ENCODE measurements at regions not wholly inside any gene's neighbourhood (a gene's known extent, or its start where the extent isn't known, plus 50 kb on each side); places are given as distances from the start of the nearest gene placed in this dataset.
"Not testable (repeated sequence)": the region's sequence is repeated elsewhere in the genome, so short reads cannot be mapped to it uniquely, and the experiment has no call there.

- 68 to 74% methylated on average over 1 of the region's 1 CpG for WGBS, 2 donors
- Histone ChIP-seq H3K36me3 (no peaks in the 10 kb centered on the region), H3K27me3 (no peaks in the 10 kb centered on the region), H3K4me1 (no peaks in the 10 kb centered on the region), H3K9me3 (no peaks in the 10 kb centered on the region), H3K4me3 (replicated peaks in 1 of 3) (no peak overlapping the region), H3K27ac (no peak overlapping the region)
- no peak for DNase-seq
- intact Hi-C loops (cut with DNase I): no loop called here
- TF ChIP-seq POLR2A (IDR thresholded peaks at IDR 0.05) (no peak), CTCF (IDR thresholded peaks at IDR 0.05) (no peak)
Observed at GRCh38 chr5:98330871-98331270, 442.6 kb upstream of the RGMB start.

- H3K4me1 ChIP-seq: no peaks in the 10 kb centered on the region
- H3K27ac ChIP-seq: no peak overlapping the region
- TF ChIP-seq POLR2A (IDR thresholded peaks at IDR 0.05): no peak
- no peak for TF ChIP-seq CTCF (IDR thresholded peaks at IDR 0.05)
- no peak for DNase-seq
- no peak overlapping the region for H3K4me3 ChIP-seq (replicated peaks in 1 of 3)
- no peaks in the 10 kb centered on the region for H3K27me3 ChIP-seq
- no peaks in the 10 kb centered on the region for H3K36me3 ChIP-seq
- H3K9me3 ChIP-seq: no peaks in the 10 kb centered on the region
- intact Hi-C loops (cut with DNase I): no loop called here
Observed at GRCh38 chr5:98333921-98334320, 439.5 kb upstream of the RGMB start.

- no peak overlapping the region for H3K4me3 ChIP-seq (replicated peaks in 1 of 3)
- no peaks in the 10 kb centered on the region for H3K4me1 ChIP-seq
- intact Hi-C loops (cut with DNase I): no loop called here
- no peak for DNase-seq
- no peaks in the 10 kb centered on the region for H3K36me3 ChIP-seq
- H3K9me3 ChIP-seq: no peaks in the 10 kb centered on the region
- no peaks in the 10 kb centered on the region for H3K27me3 ChIP-seq
- H3K27ac ChIP-seq: no peak overlapping the region
- no peak for TF ChIP-seq CTCF (IDR thresholded peaks at IDR 0.05)
- no peak for TF ChIP-seq POLR2A (IDR thresholded peaks at IDR 0.05)
- 88 to 92% methylated on average over 6 of the region's 6 CpGs for WGBS, 2 donors
Observed at GRCh38 chr5:98334946-98335345, 438.5 kb upstream of the RGMB start.

GRCh38 chr5:98339141-98339848 is 434.2 kb upstream of the RGMB start:
- H3K36me3 ChIP-seq: no peaks in the 10 kb centered on the region
- no peak overlapping the region for H3K27ac ChIP-seq
- H3K9me3 ChIP-seq: no peaks in the 10 kb centered on the region
- no peak for TF ChIP-seq POLR2A (IDR thresholded peaks at IDR 0.05)
- TF ChIP-seq CTCF (IDR thresholded peaks at IDR 0.05): no peak
- 93 to 100% methylated on average over 18 to 19 of the region's 21 CpGs for WGBS, 2 donors
- no peak overlapping the region for H3K4me3 ChIP-seq (replicated peaks in 1 of 3)
- no peak for DNase-seq
- H3K4me1 ChIP-seq: no peaks in the 10 kb centered on the region
- H3K27me3 ChIP-seq: no peaks in the 10 kb centered on the region
- intact Hi-C loops (cut with DNase I): no loop called here

GRCh38 chr5:98341038-98342032 is 432.1 kb upstream of the RGMB start:
- DNase-seq: no peak
- no peaks in the 10 kb centered on the region for H3K4me1 ChIP-seq
- 47 to 52% methylated on average over 4 of the region's 4 CpGs for WGBS, 2 donors
- H3K4me3 ChIP-seq (replicated peaks in 1 of 3): no peak overlapping the region
- intact Hi-C loops (cut with DNase I): no loop called here
- no peak overlapping the region for H3K27ac ChIP-seq
- H3K36me3 ChIP-seq: no peaks in the 10 kb centered on the region
- H3K9me3 ChIP-seq: no peaks in the 10 kb centered on the region
- TF ChIP-seq POLR2A (IDR thresholded peaks at IDR 0.05) (no peak), CTCF (IDR thresholded peaks at IDR 0.05) (no peak)
- no peaks in the 10 kb centered on the region for H3K27me3 ChIP-seq

GRCh38 chr5:98342958-98343660 is 430.4 kb upstream of the RGMB start:
- H3K36me3 ChIP-seq; H3K27ac ChIP-seq; H3K4me1 ChIP-seq; H3K4me3 ChIP-seq (replicated peaks in 1 of 3); H3K27me3 ChIP-seq; H3K9me3 ChIP-seq; DNase-seq; intact Hi-C loops (cut with DNase I): not testable (repeated sequence)
- 90 to 92% methylated on average over 19 to 22 of the region's 22 CpGs for WGBS, 2 donors
